ENCODE measurements at regions not wholly inside any gene's neighbourhood (a gene's known extent, or its start where the extent isn't known, plus 50 kb on each side); places are given as distances from the start of the nearest gene placed in this dataset.
A peak's percentile ranks its signal among the peaks of the same experiment; 100 is the strongest.

DNA sequence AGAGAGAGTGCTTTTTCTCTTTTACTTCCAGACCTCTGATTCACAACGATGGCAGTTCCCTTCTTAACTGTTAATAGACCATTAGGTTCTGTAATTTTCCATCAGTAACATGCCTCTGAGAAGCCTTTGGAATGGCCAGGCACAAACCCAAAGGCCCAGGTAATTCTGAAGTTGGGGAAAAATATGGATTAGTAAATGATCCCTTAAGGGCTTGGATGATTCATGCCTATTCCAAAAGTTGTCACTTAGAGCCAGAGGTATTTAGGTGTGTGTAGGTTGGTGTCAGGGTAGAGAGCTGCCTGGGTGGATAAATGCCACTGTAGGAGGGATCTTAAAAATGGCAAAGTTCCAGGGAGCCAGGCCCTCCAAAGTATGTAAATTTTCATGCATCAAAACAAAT is 228.8 kb downstream of the PLK2 start:
- intact Hi-C loops (cut with micrococcal nuclease) = no loop called here
- TF ChIP-seq, protein P1, sequence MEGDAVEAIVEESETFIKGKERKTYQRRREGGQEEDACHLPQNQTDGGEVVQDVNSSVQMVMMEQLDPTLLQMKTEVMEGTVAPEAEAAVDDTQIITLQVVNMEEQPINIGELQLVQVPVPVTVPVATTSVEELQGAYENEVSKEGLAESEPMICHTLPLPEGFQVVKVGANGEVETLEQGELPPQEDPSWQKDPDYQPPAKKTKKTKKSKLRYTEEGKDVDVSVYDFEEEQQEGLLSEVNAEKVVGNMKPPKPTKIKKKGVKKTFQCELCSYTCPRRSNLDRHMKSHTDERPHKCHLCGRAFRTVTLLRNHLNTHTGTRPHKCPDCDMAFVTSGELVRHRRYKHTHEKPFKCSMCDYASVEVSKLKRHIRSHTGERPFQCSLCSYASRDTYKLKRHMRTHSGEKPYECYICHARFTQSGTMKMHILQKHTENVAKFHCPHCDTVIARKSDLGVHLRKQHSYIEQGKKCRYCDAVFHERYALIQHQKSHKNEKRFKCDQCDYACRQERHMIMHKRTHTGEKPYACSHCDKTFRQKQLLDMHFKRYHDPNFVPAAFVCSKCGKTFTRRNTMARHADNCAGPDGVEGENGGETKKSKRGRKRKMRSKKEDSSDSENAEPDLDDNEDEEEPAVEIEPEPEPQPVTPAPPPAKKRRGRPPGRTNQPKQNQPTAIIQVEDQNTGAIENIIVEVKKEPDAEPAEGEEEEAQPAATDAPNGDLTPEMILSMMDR (IDR thresholded peaks at IDR 0.05; ENCODE audit: borderline replicate concordance) = no peak
- Histone ChIP-seq H3K27me3 (ENCODE audit: low read depth) (no peaks in the 10 kb centered on the region), H3K27ac (replicated peaks) (no peak overlapping the region), H3K4me1 (peaks cover 18% of the 10 kb centered on the region), H3K36me3 (no peaks in the 10 kb centered on the region), H3K9me3 (replicated peaks) (no peaks in the 10 kb centered on the region), H3K4me3 (no peak overlapping the region)
- DNase-seq = no peak

- H3K9me3 ChIP-seq (replicated peaks) = no peaks in the 10 kb centered on the region
- TF ChIP-seq, protein P1 (IDR thresholded peaks at IDR 0.05; ENCODE audit: borderline replicate concordance) = no peak
- peaks cover 35% of the 10 kb centered on the region for H3K4me1 ChIP-seq
- no peak for DNase-seq
- H3K4me3 ChIP-seq = no peak overlapping the region
- no peak overlapping the region for H3K27ac ChIP-seq (replicated peaks)
- intact Hi-C loops (cut with micrococcal nuclease) = no loop called here
- no peaks in the 10 kb centered on the region for H3K36me3 ChIP-seq
- H3K27me3 ChIP-seq (ENCODE audit: low read depth) = no peaks in the 10 kb centered on the region
Observed at GRCh38 chr5:58228896-58229295, 231.0 kb downstream of the PLK2 start.

- Histone ChIP-seq H3K9me3 (replicated peaks) (peaks cover 6% of the 10 kb centered on the region), H3K4me1 (peaks cover 35% of the 10 kb centered on the region), H3K27ac (replicated peaks) (no peak overlapping the region), H3K4me3 (no peak overlapping the region), H3K27me3 (ENCODE audit: low read depth) (no peaks in the 10 kb centered on the region), H3K36me3 (no peaks in the 10 kb centered on the region)
- intact Hi-C loops (cut with micrococcal nuclease) = no loop called here
- DNase-seq = no peak
- TF ChIP-seq, protein P1 (IDR thresholded peaks at IDR 0.05; ENCODE audit: borderline replicate concordance) = no peak
Observed at GRCh38 chr5:58227858-58228257, 232.0 kb downstream of the PLK2 start.

DNA sequence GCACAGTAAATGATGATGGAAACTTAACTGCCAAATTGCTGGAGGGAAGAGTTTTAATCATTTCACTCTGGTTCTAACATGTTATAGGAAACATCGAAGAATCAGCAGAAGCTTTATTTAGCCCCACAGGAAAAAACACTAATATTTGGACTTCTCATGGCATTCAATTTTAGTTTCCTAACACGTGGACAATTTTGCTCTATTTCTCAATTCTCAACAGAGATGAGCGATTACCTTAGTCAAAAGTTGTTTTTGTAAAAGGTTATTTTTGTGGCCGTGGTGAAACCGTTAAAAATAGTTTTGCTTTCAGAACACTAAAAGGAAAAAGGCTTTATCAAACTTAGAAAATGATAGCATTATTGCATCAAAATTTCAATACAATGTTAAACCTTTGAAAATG is 235.2 kb downstream of the PLK2 start:
- H3K4me1 ChIP-seq = peaks cover 32% of the 10 kb centered on the region
- no peaks in the 10 kb centered on the region for H3K36me3 ChIP-seq
- peaks cover 28% of the 10 kb centered on the region for H3K9me3 ChIP-seq (replicated peaks)
- intact Hi-C loops (cut with micrococcal nuclease) = no loop called here
- DNase-seq = no peak
- TF ChIP-seq, protein P1 (IDR thresholded peaks at IDR 0.05; ENCODE audit: borderline replicate concordance) = no peak
- H3K27me3 ChIP-seq (ENCODE audit: low read depth) = no peaks in the 10 kb centered on the region
- H3K4me3 ChIP-seq = no peak overlapping the region
- peak overlapping the region; percentile 14 for H3K27ac ChIP-seq (replicated peaks)

DNA sequence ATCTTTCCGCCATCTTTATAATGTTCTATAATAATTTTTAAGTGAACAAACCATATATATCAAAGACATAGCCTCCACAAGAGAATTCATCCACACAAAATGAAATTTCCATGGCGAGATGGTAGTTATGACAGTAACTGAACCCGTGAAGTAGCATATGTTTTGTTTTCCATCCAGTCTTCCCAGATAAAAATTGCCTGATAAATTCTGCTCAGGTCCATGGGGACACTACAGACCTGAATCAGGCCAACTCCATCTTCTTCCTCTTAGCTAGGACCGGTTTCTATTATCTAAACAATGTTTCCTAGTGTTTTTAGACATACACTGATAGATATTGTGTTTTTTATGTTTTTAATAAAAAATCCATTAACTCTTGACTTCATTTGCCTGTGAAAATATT is 235.7 kb downstream of the PLK2 start:
- Histone ChIP-seq H3K27me3 (ENCODE audit: low read depth) (no peaks in the 10 kb centered on the region), H3K4me1 (peaks cover 28% of the 10 kb centered on the region), H3K36me3 (no peaks in the 10 kb centered on the region), H3K9me3 (replicated peaks) (peaks cover 30% of the 10 kb centered on the region), H3K27ac (replicated peaks) (peak overlapping the region; percentile 14), H3K4me3 (no peak overlapping the region)
- DNase-seq = no peak
- intact Hi-C loops (cut with micrococcal nuclease) = no loop called here
- TF ChIP-seq, protein P1 (IDR thresholded peaks at IDR 0.05; ENCODE audit: borderline replicate concordance) = no peak

- no peak for DNase-seq
- TF ChIP-seq, protein P1 (IDR thresholded peaks at IDR 0.05; ENCODE audit: borderline replicate concordance) = no peak
- H3K4me3 ChIP-seq = no peak overlapping the region
- intact Hi-C loops (cut with micrococcal nuclease) = no loop called here
- no peaks in the 10 kb centered on the region for H3K36me3 ChIP-seq
- no peak overlapping the region for H3K27ac ChIP-seq (replicated peaks)
- peaks cover 22% of the 10 kb centered on the region for H3K9me3 ChIP-seq (replicated peaks)
- H3K4me1 ChIP-seq = no peaks in the 10 kb centered on the region
- H3K27me3 ChIP-seq (ENCODE audit: low read depth) = no peaks in the 10 kb centered on the region
Observed at GRCh38 chr5:58215364-58215763, 244.5 kb downstream of the PLK2 start.
